H9 (cell line): ENCODE measurements at regions not wholly inside any gene's neighbourhood (a gene's known extent, or its start where the extent isn't known, plus 50 kb on each side); places are given as distances from the start of the nearest gene placed in this dataset.

Experiments used
- DNase-seq: peaks from one replicate; pipeline ENCODE4 v3.0.0-alpha.2; 2017
- H2AFZ ChIP-seq: one replicate; pipeline ENCODE4 v1.6.1; 2013; ENCODE audit warnings: mild to moderate bottlenecking, low read length, control low read depth, moderate library complexity
- H2AK5ac ChIP-seq: 2 replicates; pipeline ENCODE4 v1.6.1; 2013; ENCODE audit warnings: low read length, control low read depth, mixed read lengths; ENCODE audit not compliant: insufficient read length
- H2BK120ac ChIP-seq: one replicate; pipeline ENCODE4 v1.6.1; 2013; ENCODE audit warnings: low read depth, mild to moderate bottlenecking, low read length, control low read depth, inconsistent platforms; ENCODE audit not compliant: poor library complexity, severe bottlenecking
- H2BK12ac ChIP-seq: 2 replicates; pipeline ENCODE4 v1.6.1; 2013; ENCODE audit warnings: low read length, control low read depth, mixed read lengths, low read depth; ENCODE audit not compliant: insufficient read length
- H2BK15ac ChIP-seq: 2 replicates; pipeline ENCODE4 v1.6.1; 2013; ENCODE audit warnings: low read depth, low read length, control low read depth
- H2BK20ac ChIP-seq: one replicate; pipeline ENCODE4 v1.6.1; 2013; ENCODE audit warnings: low read depth, mild to moderate bottlenecking, low read length, control low read depth, inconsistent platforms; ENCODE audit not compliant: poor library complexity, severe bottlenecking
- H2BK5ac ChIP-seq: 2 replicates; pipeline ENCODE4 v1.6.1; 2013; ENCODE audit warnings: low read length, control low read depth, mixed read lengths; ENCODE audit not compliant: insufficient read length
- H3K14ac ChIP-seq: 2 replicates; pipeline ENCODE4 v1.6.1; 2013; ENCODE audit warnings: low read length, control low read depth; ENCODE audit not compliant: insufficient read depth
- H3K18ac ChIP-seq: 2 replicates; pipeline ENCODE4 v1.6.1; 2013; ENCODE audit warnings: low read depth, mild to moderate bottlenecking, mixed read lengths, low read length, control low read depth; ENCODE audit not compliant: insufficient read length
- H3K23ac ChIP-seq: 2 replicates; pipeline ENCODE4 v1.6.1; 2013; ENCODE audit warnings: low read length, control low read depth, mixed read lengths, low read depth; ENCODE audit not compliant: insufficient read length
- H3K23me2 ChIP-seq: 2 replicates; pipeline ENCODE4 v1.6.1; 2013; ENCODE audit warnings: low read depth, mild to moderate bottlenecking, mixed read lengths, low read length, control low read depth; ENCODE audit not compliant: insufficient read length, poor library complexity, severe bottlenecking
- H3K27ac ChIP-seq: 2 replicates; pipeline ENCODE4 v1.5.1; 2013; ENCODE audit warnings: low read length, control low read depth, mixed read lengths, low read depth; ENCODE audit not compliant: insufficient read length
- H3K27me3 ChIP-seq: 2 replicates; pipeline ENCODE4 v1.6.1; 2013; ENCODE audit warnings: low read length, control low read depth, inconsistent platforms; ENCODE audit not compliant: insufficient read depth
- H3K4ac ChIP-seq: 2 replicates; pipeline ENCODE4 v1.6.1; 2013; ENCODE audit warnings: low read depth, mild to moderate bottlenecking, control low read depth, inconsistent platforms, low read length, moderate library complexity
- H3K4me1 ChIP-seq: 2 replicates; pipeline ENCODE4 v1.6.1; 2013; ENCODE audit warnings: low read length, control low read depth, inconsistent platforms; ENCODE audit not compliant: insufficient read depth
- H3K4me2 ChIP-seq: 2 replicates; pipeline ENCODE4 v1.6.1; 2013; ENCODE audit warnings: low read length, control low read depth, mixed read lengths; ENCODE audit not compliant: insufficient read length, insufficient read depth
- H3K56ac ChIP-seq: 2 replicates; pipeline ENCODE4 v1.6.1; 2013; ENCODE audit warnings: low read depth, mild to moderate bottlenecking, mixed read lengths, low read length, control low read depth; ENCODE audit not compliant: insufficient read length
- H3K79me1 ChIP-seq: 2 replicates; pipeline ENCODE4 v1.6.1; 2013; ENCODE audit warnings: low read depth, mild to moderate bottlenecking, moderate library complexity, low read length, control low read depth, inconsistent platforms; ENCODE audit not compliant: insufficient read depth, poor library complexity, severe bottlenecking
- H3K79me2 ChIP-seq: 2 replicates; pipeline ENCODE4 v1.6.1; 2013; ENCODE audit warnings: low read length, control low read depth, inconsistent platforms; ENCODE audit not compliant: insufficient read depth
- H3K9ac ChIP-seq: 2 replicates; pipeline ENCODE4 v1.6.1; 2013; ENCODE audit warnings: low read length, control low read depth, mixed read lengths; ENCODE audit not compliant: insufficient read length; ENCODE audit errors: extremely low read depth
- H3K9me3 ChIP-seq: one replicate; pipeline ENCODE4 v1.6.1; 2013; ENCODE audit warnings: low read depth, low read length, inconsistent platforms; ENCODE audit not compliant: control insufficient read depth
- H3T11ph ChIP-seq: one replicate; pipeline ENCODE4 v1.6.1; 2013; ENCODE audit warnings: mild to moderate bottlenecking, low read length, control low read depth, inconsistent platforms
- H4K20me1 ChIP-seq: one replicate; pipeline ENCODE4 v1.6.1; 2013; ENCODE audit not compliant: control insufficient read depth, insufficient read length, insufficient read depth
- H4K5ac ChIP-seq: 2 replicates; pipeline ENCODE4 v1.6.1; 2013; ENCODE audit warnings: low read depth, mild to moderate bottlenecking, mixed read lengths, low read length, control low read depth; ENCODE audit not compliant: insufficient read length
- H4K8ac ChIP-seq: replicated peaks from 2 replicates; pipeline ENCODE4 v1.6.1; 2013; ENCODE audit warnings: low read length, control low read depth, mixed read lengths, low read depth; ENCODE audit not compliant: insufficient read length
- H4K91ac ChIP-seq: 2 replicates; pipeline ENCODE4 v1.6.1; 2013; ENCODE audit warnings: low read depth, mild to moderate bottlenecking, moderate library complexity, mixed read lengths, low read length, control low read depth; ENCODE audit not compliant: insufficient read length
- H3K27ac Mint-ChIP-seq, 3 experiments: 2 replicates in 2 of 3; 3 replicates in 1 of 3; pipeline ENCODE4 v1.8.0; 2020 to 2021; ENCODE audit warnings: mixed read lengths in 3 of 3, mild to moderate bottlenecking in 1 of 3, moderate library complexity in 1 of 3
- H3K27me3 Mint-ChIP-seq: 2 replicates; pipeline ENCODE4 v1.8.0; 2021; ENCODE audit warnings: low read depth, mild to moderate bottlenecking, moderate library complexity, mixed read lengths
- H3K36me3 Mint-ChIP-seq, 3 experiments: 2 replicates in 2 of 3; 3 replicates in 1 of 3; pipeline ENCODE4 v1.8.0; 2020 to 2021; ENCODE audit warnings: low read depth in 3 of 3, mixed read lengths in 3 of 3; ENCODE audit not compliant: insufficient read depth in 1 of 3
- H3K4me1 Mint-ChIP-seq, 2 experiments: 2 replicates each; pipeline ENCODE4 v1.8.0; 2020; ENCODE audit warnings: mixed read lengths in 2 of 2
- H3K4me3 Mint-ChIP-seq, 2 experiments: 2 replicates in 1 of 2; 3 replicates in 1 of 2; pipeline ENCODE4 v1.8.0; 2020 to 2021; ENCODE audit warnings: mild to moderate bottlenecking in 2 of 2, mixed read lengths in 2 of 2, moderate library complexity in 1 of 2
- H3K9me3 Mint-ChIP-seq, 2 experiments: 2 replicates in 1 of 2; 3 replicates in 1 of 2; pipeline ENCODE4 v1.8.0; 2020; ENCODE audit warnings: mild to moderate bottlenecking in 2 of 2, mixed read lengths in 2 of 2, moderate library complexity in 1 of 2
- CTCF ChIP-seq: fragments of 200-600 bp; sonication (generic); conservative IDR thresholded peaks from 3 replicates; pipeline ENCODE4 v1.8.0; 2021; ENCODE audit warnings: antibody characterized with exemption, mild to moderate bottlenecking
- WGBS: extraction: QIAGEN DNeasy Blood & Tissue Kit; methylation state at CpG from one replicate; pipeline ENCODE4 v1.1.7; 2013; ENCODE audit warnings: missing lambda C conversion rate, low lambda C conversion rate, mixed read lengths; ENCODE audit not compliant: insufficient read length; ENCODE audit errors: extremely low coverage; 5-methylcytosine and 5-hydroxymethylcytosine counted together

GRCh38 chr1:68558321-68559026 lies 61.6 kb upstream of the DEPDC1 start:
- no peaks in the 10 kb centered on the region for H3K4me1 Mint-ChIP-seq
- TF ChIP-seq CTCF, result no peak
- H2BK20ac ChIP-seq, result no peak overlapping the region

More at GRCh38 chr1:68558321-68559026, 61.6 kb upstream of the DEPDC1 start:
- no peaks in the 10 kb centered on the region for H3K9me3 ChIP-seq
- no peak overlapping the region for H3T11ph ChIP-seq
- H3K9ac ChIP-seq, result no peak overlapping the region
- no peaks in the 10 kb centered on the region for H3K27me3 ChIP-seq
- no peak for DNase-seq
- H4K91ac ChIP-seq, result no peak overlapping the region
- no peak overlapping the region for H2BK12ac ChIP-seq
- Mint-ChIP-seq H3K4me3 (no peak overlapping the region), H3K9me3 (peaks cover 9 to 11% of the 10 kb centered on the region in 2 experiments; a peak in 4 of 5 replicates), H3K27ac (no peak overlapping the region), H3K27me3 (no peaks in the 10 kb centered on the region), H3K36me3 (peaks cover 0 to 5% (median 4%) of the 10 kb centered on the region in 3 experiments; a peak in 2 of 7 replicates)
- no peak overlapping the region for H4K8ac ChIP-seq
- no peak overlapping the region for H3K23ac ChIP-seq
- no peak overlapping the region for H3K27ac ChIP-seq
- no peak overlapping the region for H2BK5ac ChIP-seq
- H4K20me1 ChIP-seq, result no peaks in the 10 kb centered on the region
- no peak overlapping the region for H3K56ac ChIP-seq
- H2AFZ ChIP-seq, result no peak overlapping the region
- H3K4ac ChIP-seq, result no peak overlapping the region
- no peaks in the 10 kb centered on the region for H3K79me1 ChIP-seq
- H3K18ac ChIP-seq, result no peak overlapping the region
- WGBS, result no CpG with 5 or more reads among the region's 4 CpGs
- no peak overlapping the region for H3K14ac ChIP-seq
- H3K23me2 ChIP-seq, result no peaks in the 10 kb centered on the region
- H2BK15ac ChIP-seq, result no peak overlapping the region
- no peak overlapping the region for H2BK120ac ChIP-seq
- H3K4me1 ChIP-seq, result no peaks in the 10 kb centered on the region
- H3K4me2 ChIP-seq, result no peak overlapping the region
- no peak overlapping the region for H2AK5ac ChIP-seq
- H4K5ac ChIP-seq, result no peak overlapping the region
- H3K79me2 ChIP-seq, result no peaks in the 10 kb centered on the region
